Spleen (tissue), 11 donors: ENCODE measurements at regions not wholly inside any gene's neighbourhood (a gene's known extent, or its start where the extent isn't known, plus 50 kb on each side); places are given as distances from the start of the nearest gene placed in this dataset.

Experiments
- DNase-seq: peaks from one replicate; pipeline ENCODE4 v3.0.0-alpha.2; 2020
- H3K27ac ChIP-seq, 8 donors: fragments of 200-600 bp; sonication (generic) in 7 of 8; 1 replicate in 4 of 8; 2 replicates in 4 of 8; pipeline versions ENCODE4 v1.5.0 to v1.8.0; 2016 to 2021; ENCODE audit warnings: inconsistent platforms in 4 of 8, mild to moderate bottlenecking in 4 of 8, moderate library complexity in 1 of 8
- H3K27me3 ChIP-seq, 7 donors: fragments of 200-600 bp; sonication (generic) in 6 of 7; replicated peaks in 1 of 7; 1 replicate in 4 of 7; 2 replicates in 3 of 7; pipeline versions ENCODE4 v1.5.0 to v1.8.0; 2016 to 2021; ENCODE audit warnings: inconsistent platforms in 3 of 7, mild to moderate bottlenecking in 1 of 7
- H3K36me3 ChIP-seq, 6 donors: fragments of 200-600 bp; sonication (generic) in 5 of 6; 1 replicate in 4 of 6; 2 replicates in 2 of 6; pipeline versions ENCODE4 v1.5.0 to v1.8.0; 2016 to 2021; ENCODE audit warnings: inconsistent platforms in 2 of 6
- H3K4me1 ChIP-seq, 6 donors: fragments of 200-600 bp; sonication (generic) in 5 of 6; 1 replicate in 3 of 6; 2 replicates in 3 of 6; pipeline versions ENCODE4 v1.5.0 to v1.8.0; 2016 to 2021; ENCODE audit warnings: inconsistent platforms in 3 of 6
- H3K4me3 ChIP-seq, 8 donors: fragments of 200-600 bp; sonication (generic) in 7 of 8; 1 replicate in 4 of 8; 2 replicates in 4 of 8; pipeline versions ENCODE4 v1.5.0 to v1.8.0; 2016 to 2021; ENCODE audit warnings: inconsistent platforms in 4 of 8, mild to moderate bottlenecking in 4 of 8, moderate library complexity in 2 of 8
- H3K9me3 ChIP-seq, 8 donors: fragments of 200-600 bp; sonication (generic) in 7 of 8; 1 replicate in 4 of 8; 2 replicates in 4 of 8; pipeline versions ENCODE4 v1.5.0 to v1.8.0; 2016 to 2021; ENCODE audit warnings: inconsistent platforms in 4 of 8
- POLR2A ChIP-seq, 3 donors: fragments of 450-650 bp; IDR thresholded peaks; one replicate each; pipeline ENCODE4 v1.5.1; 2017; ENCODE audit warnings: antibody characterized with exemption in 3 of 3, mild to moderate bottlenecking in 1 of 3
- POLR2AphosphoS5 ChIP-seq, 3 donors: sonication (generic); formaldehyde crosslinking; IDR thresholded peaks; one replicate each; pipeline ENCODE4 v1.5.1; 2017; ENCODE audit warnings: antibody characterized with exemption in 3 of 3
- WGBS, 5 donors: extraction: QIAGEN DNeasy Blood & Tissue Kit in 3 of 5; methylation state at CpG; one replicate each; pipeline versions ENCODE4 v1.1.5 to v1.1.7; 2013 to 2018; 5-methylcytosine and 5-hydroxymethylcytosine counted together
- intact Hi-C: fragments of 100-400 bp; cut with DNase I; formaldehyde crosslinking; loops from one replicate; pipeline ENCODE4 v1.15.0; 2023; ENCODE audit warnings: low total_unique reads
- TF ChIP-seq, protein P1 (sequence below), 11 experiments: fragments of 200-600 bp in 7 of 11; fragments of 450-650 bp in 4 of 11; sonication (generic) in 4 of 11; IDR thresholded peaks in 8 of 11; conservative IDR thresholded peaks in 3 of 11; 1 replicate in 7 of 11; 2 replicates in 4 of 11; pipeline versions ENCODE4 v1.4.0 to v1.8.0; 2016 to 2021; ENCODE audit warnings: antibody characterized with exemption in 11 of 11, inconsistent platforms in 4 of 11, mild to moderate bottlenecking in 1 of 11
- donor health status: healthy with polysubstance abuse.
- donor health status: DM: no; HTN: no; CAD: no; lungs with moderate emphysema.
- donor health status: DM: no; HTN: no; CAD: no.
- donor health status: Bipolar disorder and iron deficiency.
- donor health status: healthy.
- donor health status: DM: no; HTN: no; CAD: no.
- donor health status: DM: yes; HTN: yes; CAD: no.

GRCh38 chr2:83579507-83579906 is 879.6 kb downstream of the SUCLG1 start:
- TF ChIP-seq, protein P1, sequence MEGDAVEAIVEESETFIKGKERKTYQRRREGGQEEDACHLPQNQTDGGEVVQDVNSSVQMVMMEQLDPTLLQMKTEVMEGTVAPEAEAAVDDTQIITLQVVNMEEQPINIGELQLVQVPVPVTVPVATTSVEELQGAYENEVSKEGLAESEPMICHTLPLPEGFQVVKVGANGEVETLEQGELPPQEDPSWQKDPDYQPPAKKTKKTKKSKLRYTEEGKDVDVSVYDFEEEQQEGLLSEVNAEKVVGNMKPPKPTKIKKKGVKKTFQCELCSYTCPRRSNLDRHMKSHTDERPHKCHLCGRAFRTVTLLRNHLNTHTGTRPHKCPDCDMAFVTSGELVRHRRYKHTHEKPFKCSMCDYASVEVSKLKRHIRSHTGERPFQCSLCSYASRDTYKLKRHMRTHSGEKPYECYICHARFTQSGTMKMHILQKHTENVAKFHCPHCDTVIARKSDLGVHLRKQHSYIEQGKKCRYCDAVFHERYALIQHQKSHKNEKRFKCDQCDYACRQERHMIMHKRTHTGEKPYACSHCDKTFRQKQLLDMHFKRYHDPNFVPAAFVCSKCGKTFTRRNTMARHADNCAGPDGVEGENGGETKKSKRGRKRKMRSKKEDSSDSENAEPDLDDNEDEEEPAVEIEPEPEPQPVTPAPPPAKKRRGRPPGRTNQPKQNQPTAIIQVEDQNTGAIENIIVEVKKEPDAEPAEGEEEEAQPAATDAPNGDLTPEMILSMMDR (IDR thresholded peaks at IDR 0.05 in 8 of 11, conservative IDR thresholded peaks at IDR 0.05 in 3 of 11): no peak
- no peak for TF ChIP-seq POLR2AphosphoS5 (IDR thresholded peaks at IDR 0.05)
- no peak for TF ChIP-seq POLR2A (IDR thresholded peaks at IDR 0.05)
- DNase-seq: no peak
- Histone ChIP-seq H3K27me3 (no peaks in the 10 kb centered on the region), H3K9me3 (peaks cover 0 to 2% (median 0%) of the 10 kb centered on the region in 8 donors), H3K27ac (no peak overlapping the region), H3K4me1 (no peaks in the 10 kb centered on the region), H3K4me3 (no peak overlapping the region), H3K36me3 (no peaks in the 10 kb centered on the region)
- WGBS, 5 donors: 56 to 70% (median 66%) methylated on average over 1 of the region's 1 CpG
- intact Hi-C loops: no loop called here

GRCh38 chr2:83578405-83578804 is 880.7 kb downstream of the SUCLG1 start:
- no peak for DNase-seq
- Histone ChIP-seq H3K36me3 (no peaks in the 10 kb centered on the region), H3K4me1 (no peaks in the 10 kb centered on the region), H3K4me3 (no peak overlapping the region), H3K9me3 (no peaks in the 10 kb centered on the region), H3K27ac (no peak overlapping the region), H3K27me3 (no peaks in the 10 kb centered on the region)
- WGBS, 5 donors: 69 to 79% (median 76%) methylated on average over 2 of the region's 2 CpGs
- intact Hi-C loops: no loop called here
- TF ChIP-seq POLR2A (IDR thresholded peaks at IDR 0.05): no peak
- no peak for TF ChIP-seq POLR2AphosphoS5 (IDR thresholded peaks at IDR 0.05)
- TF ChIP-seq, protein P1 (IDR thresholded peaks at IDR 0.05 in 8 of 11, conservative IDR thresholded peaks at IDR 0.05 in 3 of 11): no peak

GRCh38 chr2:83574614-83575013 is 884.5 kb downstream of the SUCLG1 start:
- Histone ChIP-seq H3K27me3 (no peaks in the 10 kb centered on the region), H3K4me3 (no peak overlapping the region), H3K36me3 (no peaks in the 10 kb centered on the region), H3K4me1 (no peaks in the 10 kb centered on the region), H3K9me3 (no peaks in the 10 kb centered on the region), H3K27ac (no peak overlapping the region)
- TF ChIP-seq POLR2AphosphoS5 (IDR thresholded peaks at IDR 0.05) (no peak), POLR2A (IDR thresholded peaks at IDR 0.05) (no peak)
- TF ChIP-seq, protein P1 (IDR thresholded peaks at IDR 0.05 in 8 of 11, conservative IDR thresholded peaks at IDR 0.05 in 3 of 11): no peak
- intact Hi-C loops: no loop called here
- 96 to 100% (median 100%) methylated on average over 1 of the region's 1 CpG for WGBS, 5 donors
- DNase-seq: no peak

GRCh38 chr2:83573060-83573459 is 886.0 kb downstream of the SUCLG1 start:
- no peaks in the 10 kb centered on the region for H3K4me1 ChIP-seq
- intact Hi-C loops: no loop called here
- no peak overlapping the region for H3K27ac ChIP-seq
- no peak for DNase-seq
- no peaks in the 10 kb centered on the region for H3K9me3 ChIP-seq
- WGBS, 5 donors: 90 to 95% (median 94%) methylated on average over 5 of the region's 5 CpGs
- no peaks in the 10 kb centered on the region for H3K27me3 ChIP-seq
- H3K4me3 ChIP-seq: no peak overlapping the region
- H3K36me3 ChIP-seq: no peaks in the 10 kb centered on the region
- TF ChIP-seq POLR2A (IDR thresholded peaks at IDR 0.05) (no peak), POLR2AphosphoS5 (IDR thresholded peaks at IDR 0.05) (no peak)
- TF ChIP-seq, protein P1 (IDR thresholded peaks at IDR 0.05 in 8 of 11, conservative IDR thresholded peaks at IDR 0.05 in 3 of 11): no peak
